Frontal cortex (tissue), 3 donors: ENCODE measurements at regions not wholly inside any gene's neighbourhood (a gene's known extent, or its start where the extent isn't known, plus 50 kb on each side); places are given as distances from the start of the nearest gene placed in this dataset.

ENCODE experiments used
- DNase-seq, 2 donors: peaks; one replicate each; pipeline ENCODE4 v3.0.0; 2012; ENCODE audit warnings: low spot score in 2 of 2
- FAIRE-seq: peaks from 2 replicates; lab custom pipeline; 2012; peaks lifted over from hg19 to GRCh38; lab: Jason Lieb, UNC
- donor health status: control.
- donor health status: control.
- donor health status: control.

GRCh38 chr7:54843841-54844355, 84.9 kb upstream of the SEC61G start:
- no peak for DNase-seq
- no peak for FAIRE-seq

- FAIRE-seq (no peak), DNase-seq (no peak)
Observed at GRCh38 chr7:54846273-54846672, 87.3 kb upstream of the SEC61G start.

- no peak for FAIRE-seq
- no peak for DNase-seq
Observed at GRCh38 chr7:54847921-54848320, 88.9 kb upstream of the SEC61G start.

- FAIRE-seq = no peak
Observed at GRCh38 chr7:54856856-54857255, 97.8 kb upstream of the SEC61G start.

GRCh38 chr7:54857294-54857693, 98.3 kb upstream of the SEC61G start:
- DNase-seq (no peak), FAIRE-seq (no peak)

More at GRCh38 chr7:54856856-54857255, 97.8 kb upstream of the SEC61G start:
- no peak for DNase-seq

- FAIRE-seq = no peak
- no peak for DNase-seq
Observed at GRCh38 chr7:54858008-54858692, 99.1 kb upstream of the SEC61G start.

- no peak for FAIRE-seq
- DNase-seq = no peak
Observed at GRCh38 chr7:54859066-54859465, 100.1 kb upstream of the SEC61G start.

GRCh38 chr7:54859545-54859944, 100.5 kb upstream of the SEC61G start:
- DNase-seq (no peak), FAIRE-seq (no peak)

GRCh38 chr7:54860003-54860775, 101.2 kb upstream of the SEC61G start:
- DNase-seq (no peak), FAIRE-seq (no peak)

- DNase-seq (no peak), FAIRE-seq (no peak)
Observed at GRCh38 chr7:54860843-54861242, 101.8 kb upstream of the SEC61G start.

GRCh38 chr7:54864663-54865062, 105.7 kb upstream of the SEC61G start:
- DNase-seq = no peak
- FAIRE-seq = no peak

- no peak for FAIRE-seq
- DNase-seq = no peak
Observed at GRCh38 chr7:54869523-54869922, 110.5 kb upstream of the SEC61G start.

GRCh38 chr7:54874804-54875203, 115.8 kb upstream of the SEC61G start:
- peak; percentile 23 for FAIRE-seq
- DNase-seq = no peak

GRCh38 chr7:54877683-54878082, 118.7 kb upstream of the SEC61G start:
- DNase-seq (no peak), FAIRE-seq (no peak)

GRCh38 chr7:54878339-54878738, 119.3 kb upstream of the SEC61G start:
- FAIRE-seq (no peak), DNase-seq (no peak)

GRCh38 chr7:54879776-54880175, 120.8 kb upstream of the SEC61G start:
- FAIRE-seq (no peak), DNase-seq (no peak)

GRCh38 chr7:54880326-54880989, 121.4 kb upstream of the SEC61G start:
- DNase-seq = no peak
- FAIRE-seq = no peak

- no peak for FAIRE-seq
- no peak for DNase-seq
Observed at GRCh38 chr7:54881816-54882520, 123.0 kb upstream of the SEC61G start.

GRCh38 chr7:54882694-54883093, 123.7 kb upstream of the SEC61G start:
- DNase-seq (no peak), FAIRE-seq (no peak)

- DNase-seq (no peak), FAIRE-seq (no peak)
Observed at GRCh38 chr7:54883576-54883975, 124.6 kb upstream of the SEC61G start.
